ENCODE measurements at regions not wholly inside any gene's neighbourhood (a gene's known extent, or its start where the extent isn't known, plus 50 kb on each side); places are given as distances from the start of the nearest gene placed in this dataset.

DNA sequence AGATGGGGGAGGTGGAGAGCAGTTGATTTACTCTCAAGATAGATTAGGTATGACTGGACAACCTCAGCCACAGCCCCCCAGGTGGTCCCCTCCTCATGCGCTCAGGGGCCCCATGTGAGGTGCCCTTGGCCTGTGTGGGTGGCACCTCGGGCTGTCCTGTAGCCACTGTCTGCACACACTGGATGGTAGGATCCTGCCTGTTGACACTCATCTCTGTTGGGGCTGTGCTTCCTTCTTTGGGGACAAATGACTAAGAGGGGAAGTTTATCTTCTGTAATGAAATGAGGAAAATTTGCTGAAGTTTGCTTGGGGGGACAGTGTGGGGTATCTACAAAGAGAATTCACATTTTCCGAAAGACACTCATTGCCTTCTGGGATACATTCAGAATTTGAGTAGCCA, 53.6 kb upstream of the ANTXRL start:
- DNase-seq (ENCODE audit: low spot score in 2 of 2) (no peak), ATAC-seq (no peak)
- Mint-ChIP-seq H3K9me3 (no peaks in the 10 kb centered on the region), H3K27ac (no peak overlapping the region), H3K36me3 (peaks cover 20 to 22% of the 10 kb centered on the region in 2 donors)

DNA sequence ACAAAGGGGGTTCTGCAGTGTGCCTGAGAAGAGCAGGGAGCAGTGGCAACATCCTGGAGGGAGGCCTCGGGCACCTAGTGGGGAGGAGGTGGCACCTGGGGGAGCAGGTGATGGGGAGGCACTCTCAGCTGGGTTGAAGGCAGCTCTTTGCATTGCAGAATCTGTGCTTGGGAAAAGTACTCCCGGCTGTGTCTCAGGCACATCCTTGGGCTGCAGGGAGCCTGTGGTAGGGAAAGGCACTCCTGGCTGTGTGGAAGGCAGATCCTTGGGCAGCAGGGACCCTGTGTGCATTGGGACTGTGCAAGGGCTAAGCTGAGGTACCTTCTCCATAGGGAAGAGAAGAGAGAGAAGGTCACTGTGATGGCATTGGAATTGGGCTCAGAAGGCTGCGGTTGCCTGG, 52.8 kb upstream of the ANTXRL start:
- no peak for DNase-seq (ENCODE audit: low spot score in 2 of 2)
- H3K9me3 Mint-ChIP-seq: no peaks in the 10 kb centered on the region
- H3K27ac Mint-ChIP-seq: no peak overlapping the region
- ATAC-seq: no peak
- peaks cover 20 to 22% of the 10 kb centered on the region in 2 donors for H3K36me3 Mint-ChIP-seq

DNA sequence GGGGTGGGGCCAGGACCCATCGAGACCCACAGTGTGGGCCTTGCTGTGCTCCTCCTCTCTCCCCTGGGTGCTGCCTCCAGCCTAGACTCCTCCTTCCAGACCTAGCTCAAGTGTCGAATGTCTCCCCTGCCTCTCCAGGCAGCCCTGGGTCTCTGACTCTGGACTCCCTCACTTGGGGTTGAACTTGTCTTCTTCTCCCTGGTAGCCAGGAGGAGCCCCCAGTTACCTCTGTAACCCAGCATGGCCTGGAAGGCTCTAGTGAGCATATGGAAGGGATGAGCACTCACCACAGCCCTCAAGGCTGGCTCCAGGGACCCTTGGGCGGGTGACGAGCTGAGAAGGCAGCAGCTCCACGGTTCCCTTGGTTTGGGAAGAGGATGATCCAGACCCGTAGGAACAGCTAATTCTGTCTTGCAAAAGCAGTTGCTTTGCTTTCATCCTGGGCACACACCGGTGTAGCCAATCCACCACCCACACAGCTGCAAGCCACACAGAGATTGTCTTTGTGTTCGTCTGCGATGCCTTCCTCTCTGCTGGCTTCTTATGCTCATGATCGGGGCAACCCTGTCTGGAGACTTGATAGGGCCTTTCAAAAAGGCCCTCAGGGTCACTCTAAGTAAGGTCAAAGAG, 52.3 kb upstream of the ANTXRL start:
- H3K36me3 Mint-ChIP-seq: peaks cover 15 to 17% of the 10 kb centered on the region in 2 donors
- ATAC-seq: no peak
- no peaks in the 10 kb centered on the region for H3K9me3 Mint-ChIP-seq
- DNase-seq (ENCODE audit: low spot score in 2 of 2): no peak
- H3K27ac Mint-ChIP-seq: peak overlapping the region in 1 of 2 donors; percentile 5

- no peak for DNase-seq (ENCODE audit: low spot score in 2 of 2)
- peaks cover 10 to 17% of the 10 kb centered on the region in 2 donors for H3K36me3 Mint-ChIP-seq
- ATAC-seq: no peak
- H3K27ac Mint-ChIP-seq: peak overlapping the region in 1 of 2 donors; percentile 72
- H3K9me3 Mint-ChIP-seq: peaks cover under 1 to 3% of the 10 kb centered on the region in 2 donors
Measured at GRCh38 chr10:46235705-46236545, 50.9 kb upstream of the ANTXRL start.

DNA sequence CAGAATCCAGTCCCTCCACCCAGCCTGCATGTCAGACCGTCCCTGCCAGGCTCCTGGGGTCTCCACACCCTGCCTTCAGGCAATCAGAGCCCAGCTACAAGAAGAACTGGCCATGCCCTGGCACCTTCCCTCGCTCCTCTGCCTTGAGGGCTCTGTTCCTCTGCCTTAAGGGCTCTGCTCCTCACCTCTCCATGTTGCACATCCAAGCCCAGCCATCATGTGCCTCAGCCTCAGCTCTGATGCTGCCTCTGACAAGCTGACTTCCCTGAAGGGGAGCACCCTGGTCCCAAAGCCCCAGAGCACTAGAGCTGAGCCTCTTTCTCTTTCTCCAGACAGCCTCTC, 50.3 kb upstream of the ANTXRL start:
- no peak for ATAC-seq

GRCh38 chr10:46236941-46237681, 49.7 kb upstream of the ANTXRL start:
- Mint-ChIP-seq H3K36me3 (peaks cover 21 to 25% of the 10 kb centered on the region in 2 donors), H3K27ac (peak overlapping the region; percentile 72 to 91), H3K9me3 (peaks cover 6 to 12% of the 10 kb centered on the region in 2 donors)
- ATAC-seq: no peak
- no peak for DNase-seq (ENCODE audit: low spot score in 2 of 2)

More for the DNA sequence above, 50.3 kb upstream of the ANTXRL start:
- no peak for DNase-seq (ENCODE audit: low spot score in 2 of 2)
- peaks cover 6 to 8% of the 10 kb centered on the region in 2 donors for H3K9me3 Mint-ChIP-seq
- H3K27ac Mint-ChIP-seq: peak overlapping the region; percentile 72 to 91
- H3K36me3 Mint-ChIP-seq: peaks cover 16 to 23% of the 10 kb centered on the region in 2 donors
